ENCODE measurements at regions not wholly inside any gene's neighbourhood (a gene's known extent, or its start where the extent isn't known, plus 50 kb on each side); places are given as distances from the start of the nearest gene placed in this dataset.

DNA sequence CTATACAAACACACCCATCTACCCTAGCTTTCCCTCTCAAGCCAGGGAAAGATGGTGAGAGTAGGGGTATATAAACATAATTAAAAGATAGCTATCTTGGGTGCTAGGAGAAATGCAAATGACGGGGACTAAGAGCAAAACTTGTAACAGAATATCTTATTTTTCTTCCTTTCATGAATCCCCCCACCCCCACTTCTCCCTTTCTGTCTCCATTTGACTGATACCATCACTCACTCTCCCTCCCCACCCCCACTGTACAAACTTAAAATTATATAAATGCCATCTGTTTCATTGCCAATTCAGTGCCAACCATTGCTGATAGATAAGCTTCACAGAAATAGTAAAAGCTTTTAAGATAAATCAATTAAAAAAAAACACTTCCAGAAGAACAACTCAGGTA, 268.6 kb downstream of the SLC6A15 start:
- TF ChIP-seq PATZ1 (CRISPR knock-in tag; IDR thresholded peaks at IDR 0.05; ENCODE audit: borderline replicate concordance) (no peak), ZFP30 (CRISPR knock-in tag; IDR thresholded peaks at IDR 0.05) (no peak), ZNF70 (CRISPR knock-in tag; IDR thresholded peaks at IDR 0.05) (no peak), BACH2 (CRISPR knock-in tag; IDR thresholded peaks at IDR 0.05; ENCODE audit: borderline replicate concordance) (no peak), ESRRG (CRISPR knock-in tag; IDR thresholded peaks at IDR 0.05) (no peak), ZFP3 (CRISPR knock-in tag; IDR thresholded peaks at IDR 0.05) (no peak), POU6F1 (CRISPR knock-in tag; IDR thresholded peaks at IDR 0.05; ENCODE audit: borderline replicate concordance, low read depth) (no peak), SNAI2 (CRISPR knock-in tag; IDR thresholded peaks at IDR 0.05) (no peak), ARNTL (CRISPR knock-in tag; IDR thresholded peaks at IDR 0.05; ENCODE audit: borderline replicate concordance, low read depth) (no peak), CREB5 (CRISPR knock-in tag; IDR thresholded peaks at IDR 0.05; ENCODE audit: low read depth) (no peak), ZNF8 (CRISPR knock-in tag; IDR thresholded peaks at IDR 0.05) (no peak)

Measured in SK-N-SH treated with all-trans-retinoic acid at 6 μM for 48 hours (cell line).